ENCODE measurements at regions not wholly inside any gene's neighbourhood (a gene's known extent, or its start where the extent isn't known, plus 50 kb on each side); places are given as distances from the start of the nearest gene placed in this dataset.

DNA sequence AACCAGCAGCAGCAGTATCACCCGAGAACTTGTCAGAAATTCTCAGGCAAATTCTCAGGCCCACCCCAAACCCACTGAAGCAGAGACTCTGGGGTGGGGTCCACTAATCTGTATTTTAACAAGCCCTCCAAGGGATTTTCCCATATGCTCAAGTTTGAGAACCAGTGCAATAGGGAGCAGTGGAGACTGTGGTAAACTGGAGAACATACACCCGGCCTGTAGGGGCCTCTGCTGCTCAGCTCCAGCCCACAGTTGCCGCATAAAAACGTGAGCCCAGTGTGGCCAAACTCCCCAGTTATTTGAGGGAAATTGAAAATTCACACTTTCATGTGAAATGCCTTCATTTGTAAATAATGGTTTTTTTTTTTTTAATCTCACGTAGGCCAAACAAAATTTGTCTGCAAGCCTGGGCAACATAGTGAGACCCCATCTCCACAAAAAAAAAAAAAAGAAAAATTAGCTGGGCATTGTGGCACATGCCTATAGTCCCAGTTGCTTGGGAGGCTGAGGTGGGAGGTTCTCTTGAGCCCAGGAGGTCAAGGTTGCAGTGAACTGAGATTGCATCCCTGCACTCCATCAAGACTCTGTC is 97.6 kb upstream of the ZMIZ1 start:
- H3K9me3 ChIP-seq = no peaks in the 10 kb centered on the region
- no peak overlapping the region for H3K27ac ChIP-seq
- no peak for DNase-seq
- 79% methylated on average over 2 of the region's 5 CpGs for WGBS (ENCODE audit: insufficient coverage, low coverage, low lambda C conversion rate, missing lambda C conversion rate)
- no peaks in the 10 kb centered on the region for H3K27me3 ChIP-seq
- TF ChIP-seq POLR2A (IDR thresholded peaks at IDR 0.05) = no peak
- TF ChIP-seq, protein P1, sequence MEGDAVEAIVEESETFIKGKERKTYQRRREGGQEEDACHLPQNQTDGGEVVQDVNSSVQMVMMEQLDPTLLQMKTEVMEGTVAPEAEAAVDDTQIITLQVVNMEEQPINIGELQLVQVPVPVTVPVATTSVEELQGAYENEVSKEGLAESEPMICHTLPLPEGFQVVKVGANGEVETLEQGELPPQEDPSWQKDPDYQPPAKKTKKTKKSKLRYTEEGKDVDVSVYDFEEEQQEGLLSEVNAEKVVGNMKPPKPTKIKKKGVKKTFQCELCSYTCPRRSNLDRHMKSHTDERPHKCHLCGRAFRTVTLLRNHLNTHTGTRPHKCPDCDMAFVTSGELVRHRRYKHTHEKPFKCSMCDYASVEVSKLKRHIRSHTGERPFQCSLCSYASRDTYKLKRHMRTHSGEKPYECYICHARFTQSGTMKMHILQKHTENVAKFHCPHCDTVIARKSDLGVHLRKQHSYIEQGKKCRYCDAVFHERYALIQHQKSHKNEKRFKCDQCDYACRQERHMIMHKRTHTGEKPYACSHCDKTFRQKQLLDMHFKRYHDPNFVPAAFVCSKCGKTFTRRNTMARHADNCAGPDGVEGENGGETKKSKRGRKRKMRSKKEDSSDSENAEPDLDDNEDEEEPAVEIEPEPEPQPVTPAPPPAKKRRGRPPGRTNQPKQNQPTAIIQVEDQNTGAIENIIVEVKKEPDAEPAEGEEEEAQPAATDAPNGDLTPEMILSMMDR (IDR thresholded peaks at IDR 0.05) = no peak
- H3K4me1 ChIP-seq = peaks cover 3 to 26% (median 21%) of the 10 kb centered on the region in 4 donors
- no peaks in the 10 kb centered on the region for H3K36me3 ChIP-seq
- ATAC-seq = no peak
- no peak overlapping the region for H3K4me3 ChIP-seq
- intact Hi-C loops (cut with DNase I) = no loop called here

DNA sequence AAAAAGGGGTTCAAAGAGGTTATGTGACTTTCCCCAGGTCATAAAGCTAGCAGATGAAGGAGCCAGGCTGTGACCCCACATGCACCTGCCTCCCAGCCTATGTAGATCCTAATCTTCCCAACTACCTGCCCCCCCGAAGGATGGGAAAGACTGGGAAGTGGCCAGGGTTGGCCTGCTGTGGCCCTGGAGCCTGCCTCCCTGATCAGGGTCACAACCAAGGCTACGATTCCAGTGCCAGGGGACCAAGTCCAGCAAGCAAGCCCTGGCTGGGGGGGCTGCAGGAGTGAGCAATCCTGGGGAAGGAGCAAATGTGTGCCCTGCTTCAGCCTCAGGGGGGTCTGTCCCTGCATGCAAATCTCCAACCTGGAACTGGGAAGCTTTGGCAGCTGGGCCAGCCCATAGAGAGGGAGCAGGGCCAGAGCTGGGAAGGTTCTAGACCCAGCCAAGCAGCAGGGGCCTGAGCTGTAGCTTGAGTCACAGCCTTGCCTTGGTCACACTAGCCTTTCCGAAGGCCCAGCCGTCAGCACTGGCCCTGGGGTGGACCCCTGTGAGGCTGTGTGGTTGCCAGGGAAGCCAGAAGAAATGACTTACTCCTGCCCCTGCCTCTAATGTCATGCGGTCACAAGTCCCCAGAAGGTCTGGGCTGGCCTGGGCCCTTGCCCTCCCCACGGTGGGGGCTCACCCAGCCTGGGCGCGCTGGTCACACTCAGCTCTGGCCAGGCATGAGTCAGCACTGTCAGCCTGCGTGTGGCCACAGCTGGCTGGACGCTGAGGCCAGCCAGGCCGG is 96.4 kb upstream of the ZMIZ1 start:
- Histone ChIP-seq H3K9me3 (no peaks in the 10 kb centered on the region), H3K4me3 (peak overlapping the region in 2 of 3 donors; percentile 50 to 55), H3K4me1 (peaks cover 3 to 38% (median 23%) of the 10 kb centered on the region in 4 donors), H3K27ac (peak overlapping the region; percentile 95 to 97 (median 96)), H3K36me3 (no peaks in the 10 kb centered on the region), H3K27me3 (no peaks in the 10 kb centered on the region)
- ATAC-seq = peak; percentile 70 to 76 (median 74)
- WGBS (ENCODE audit: insufficient coverage, low coverage, low lambda C conversion rate, missing lambda C conversion rate) = 25% methylated on average over 2 of the region's 11 CpGs
- intact Hi-C loops (cut with DNase I) = no loop called here
- TF ChIP-seq, protein P1 (IDR thresholded peaks at IDR 0.05) = no peak
- TF ChIP-seq POLR2A (IDR thresholded peaks at IDR 0.05) = no peak
- DNase-seq = peak; percentile 88 to 91 (median 88)

DNA sequence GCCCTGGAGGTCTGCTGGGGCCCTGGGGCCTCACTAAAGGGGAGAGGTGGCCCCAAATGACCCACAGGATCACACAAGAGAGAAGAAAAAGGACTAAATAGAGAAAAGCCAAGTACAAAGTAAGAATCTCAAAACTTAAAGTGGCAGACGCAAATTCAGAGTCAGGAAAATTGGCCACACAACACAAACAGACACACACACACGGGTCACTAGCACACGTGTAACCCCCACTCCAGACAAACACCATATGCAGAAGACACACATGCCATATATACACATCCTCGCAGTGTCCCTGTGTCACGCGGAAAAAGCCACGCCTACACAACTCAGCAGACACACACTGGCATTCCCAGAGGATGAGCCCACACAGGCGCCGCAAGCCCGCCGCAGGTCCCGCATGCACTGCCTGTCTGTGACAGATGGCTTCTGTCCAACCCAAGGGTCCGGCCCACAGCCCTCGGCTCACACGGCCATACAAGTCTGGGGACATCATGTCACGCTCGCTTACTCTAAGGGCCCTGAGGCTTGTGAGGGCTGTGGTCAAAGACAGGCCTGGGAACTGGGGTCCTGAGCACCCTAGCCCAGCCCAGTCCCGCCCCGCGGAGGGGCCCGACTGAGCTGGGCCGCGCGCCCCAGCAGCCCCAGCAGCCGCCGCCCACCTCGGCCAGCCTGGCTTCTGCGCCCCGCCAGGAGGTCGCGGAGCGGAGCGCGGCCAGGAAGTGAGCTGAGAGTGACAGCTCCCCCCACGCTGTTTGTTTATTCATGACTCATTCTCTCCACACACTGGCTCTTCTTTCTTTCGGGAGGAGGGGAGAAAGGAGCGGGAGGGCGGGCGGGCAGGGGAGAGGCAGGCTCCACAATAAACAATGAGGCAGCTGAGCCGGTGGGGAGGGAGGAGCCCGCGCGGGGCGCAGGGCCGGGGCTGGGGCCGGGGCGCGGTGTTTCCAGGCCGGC is 95.5 kb upstream of the ZMIZ1 start:
- DNase-seq (peak; percentile 78 to 87 (median 84)), ATAC-seq (peak; percentile 51 to 72 (median 65))
- no peaks in the 10 kb centered on the region for H3K27me3 ChIP-seq
- intact Hi-C loops (cut with DNase I) = no loop called here
- peak overlapping the region; percentile 36 to 55 (median 50) for H3K4me3 ChIP-seq
- peak overlapping the region; percentile 95 to 97 (median 96) for H3K27ac ChIP-seq
- no peaks in the 10 kb centered on the region for H3K36me3 ChIP-seq
- peaks cover 3 to 47% (median 25%) of the 10 kb centered on the region in 4 donors for H3K4me1 ChIP-seq
- TF ChIP-seq, protein P1 (IDR thresholded peaks at IDR 0.05) = no peak
- peak; percentile 85 for TF ChIP-seq POLR2A (IDR thresholded peaks at IDR 0.05)
- no peaks in the 10 kb centered on the region for H3K9me3 ChIP-seq
- WGBS (ENCODE audit: insufficient coverage, low coverage, low lambda C conversion rate, missing lambda C conversion rate) = 3% methylated on average over 18 of the region's 49 CpGs

DNA sequence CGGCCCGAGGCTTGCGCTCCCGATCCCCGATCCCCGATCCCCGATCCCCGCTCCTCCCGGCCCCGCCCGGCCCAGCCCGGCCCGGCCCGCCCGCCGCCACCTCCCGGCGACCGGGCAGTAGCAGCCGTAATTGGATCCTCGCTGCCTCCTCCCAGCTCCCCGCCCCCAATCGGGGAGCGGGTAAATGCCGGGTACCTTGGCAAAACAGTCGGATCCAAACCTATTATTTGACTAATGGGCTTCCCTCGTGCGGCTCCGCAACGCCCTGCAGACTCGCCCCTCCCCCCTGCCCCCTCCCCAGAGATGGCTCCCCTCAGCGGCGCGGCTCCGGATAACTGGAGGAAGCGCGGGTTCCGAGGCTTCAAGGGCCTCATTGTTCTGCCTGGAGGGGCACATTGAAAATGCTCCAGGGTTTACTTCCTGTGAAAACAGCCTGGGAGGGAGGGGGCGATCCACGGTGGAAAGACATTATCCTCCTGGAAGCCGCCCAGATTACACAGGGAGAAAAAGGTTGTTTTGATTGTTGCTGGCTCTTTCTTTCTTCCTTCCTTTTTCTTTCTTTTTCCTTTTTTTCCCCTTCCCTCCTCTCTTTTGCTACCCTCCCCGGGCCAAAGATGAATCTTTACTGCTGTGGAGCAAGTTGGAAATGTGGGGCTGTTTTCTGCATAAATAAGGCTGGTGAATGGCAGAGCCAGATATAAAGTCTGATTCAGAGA is 94.7 kb upstream of the ZMIZ1 start:
- Histone ChIP-seq H3K9me3 (no peaks in the 10 kb centered on the region), H3K27ac (peak overlapping the region; percentile 95 to 97 (median 96)), H3K36me3 (no peaks in the 10 kb centered on the region), H3K4me3 (peak overlapping the region; percentile 36 to 55 (median 50)), H3K27me3 (no peaks in the 10 kb centered on the region), H3K4me1 (peaks cover 3 to 49% (median 25%) of the 10 kb centered on the region in 4 donors)
- under 1% methylated on average over 8 of the region's 42 CpGs for WGBS (ENCODE audit: insufficient coverage, low coverage, low lambda C conversion rate, missing lambda C conversion rate)
- ATAC-seq (peak; percentile 31 to 68 (median 60)), DNase-seq (peak in 2 of 3 donors; percentile 86 to 88)
- intact Hi-C loops (cut with DNase I) = no loop called here
- TF ChIP-seq POLR2A (IDR thresholded peaks at IDR 0.05) = no peak
- TF ChIP-seq, protein P1 (IDR thresholded peaks at IDR 0.05) = peak in 1 of 4 donors; percentile 12

All from right lobe of liver (tissue), 6 donors.